B cell (primary cell): ENCODE measurements at regions not wholly inside any gene's neighbourhood (a gene's known extent, or its start where the extent isn't known, plus 50 kb on each side); places are given as distances from the start of the nearest gene placed in this dataset.

Experiments used
- ATAC-seq: fragments of 200-7000 bp; cut with Tn5 transposase; one replicate; pipeline ENCODE4 v1.10.0; 2021; ENCODE audit warnings: low read depth, mild to moderate bottlenecking, moderate number of reproducible peaks, moderate library complexity
- CTCF ChIA-PET: fragments of 350-600 bp; sonication (Branson Sonifier 250); formaldehyde crosslinking; loops from one replicate; lab custom pipeline; 2021; ENCODE audit warnings: antibody characterized with exemption, inconsistent platforms; lab: Charles Lee
- POLR2A ChIA-PET: fragments of 350-600 bp; sonication (Branson Sonifier 250); formaldehyde crosslinking; loops from one replicate; lab custom pipeline; 2021; ENCODE audit warnings: antibody characterized with exemption; lab: Charles Lee
- DNase-seq: peaks from one replicate; pipeline ENCODE4 v3.0.0; 2013
- H2AFZ ChIP-seq: 2 replicates; pipeline ENCODE4 v1.6.1; 2012; ENCODE audit warnings: mild to moderate bottlenecking, low read depth, low read length; ENCODE audit not compliant: insufficient read depth, poor library complexity, severe bottlenecking
- H3K27ac ChIP-seq, 2 donors: 1 replicate in 1 of 2; 2 replicates in 1 of 2; pipeline ENCODE4 v1.5.1; 2012 to 2013; ENCODE audit warnings: low read length in 2 of 2, mild to moderate bottlenecking in 2 of 2, moderate library complexity in 1 of 2
- H3K27me3 ChIP-seq, 4 experiments: fragments of 200-600 bp in 1 of 4; sonication (generic) in 1 of 4; replicated peaks in 1 of 4; 1 replicate in 2 of 4; 2 replicates in 2 of 4; pipeline versions ENCODE4 v1.6.1 to v1.7.0; 2013 to 2016; ENCODE audit warnings: low read length in 3 of 4, mild to moderate bottlenecking in 2 of 4, mixed read lengths in 1 of 4, moderate library complexity in 1 of 4; ENCODE audit not compliant: insufficient read depth in 4 of 4, control insufficient read depth in 3 of 4; ENCODE audit errors: control extremely low read depth in 1 of 4
- H3K36me3 ChIP-seq, 2 experiments: replicated peaks in 1 of 2; 1 replicate in 1 of 2; 2 replicates in 1 of 2; pipeline versions ENCODE4 v1.6.1 to v1.7.1; 2013; ENCODE audit warnings: low read length in 1 of 2; ENCODE audit not compliant: insufficient read depth in 2 of 2, control insufficient read depth in 1 of 2; ENCODE audit errors: control extremely low read depth in 1 of 2, extremely low read depth in 1 of 2
- H3K4me1 ChIP-seq, 2 donors: fragments of 200-600 bp in 1 of 2; sonication (generic) in 1 of 2; 1 replicate in 1 of 2; 2 replicates in 1 of 2; pipeline versions ENCODE4 v1.5.1 to v1.6.1; 2013 to 2017; ENCODE audit warnings: low read length in 2 of 2; ENCODE audit not compliant: control insufficient read depth in 2 of 2, insufficient read depth in 2 of 2
- H3K4me2 ChIP-seq: replicated peaks from 2 replicates; pipeline ENCODE3; 2012; ENCODE audit warnings: mild to moderate bottlenecking, low read depth, low read length; ENCODE audit not compliant: poor library complexity, severe bottlenecking
- H3K4me3 ChIP-seq, 5 experiments: fragments of 200-600 bp in 1 of 5; sonication (generic) in 1 of 5; 1 replicate in 3 of 5; 2 replicates in 2 of 5; pipeline versions ENCODE4 v1.5.1 to v1.7.0; 2011 to 2016; ENCODE audit warnings: low read length in 4 of 5, mild to moderate bottlenecking in 4 of 5, low read depth in 2 of 5, control low read depth in 1 of 5, moderate library complexity in 1 of 5; ENCODE audit not compliant: insufficient read depth in 1 of 5; ENCODE audit errors: control extremely low read depth in 1 of 5, extremely low read depth in 1 of 5
- H3K79me2 ChIP-seq: fragments of 200-600 bp; sonication (generic); one replicate; pipeline ENCODE4 v1.6.0; 2016; ENCODE audit warnings: low read length; ENCODE audit not compliant: control insufficient read depth, insufficient read depth
- H3K9ac ChIP-seq: fragments of 200-600 bp; sonication (generic); 2 replicates; pipeline ENCODE4 v1.6.1; 2017; ENCODE audit warnings: mild to moderate bottlenecking, low read length, moderate library complexity
- H3K9me3 ChIP-seq, 3 donors: one replicate each; pipeline versions ENCODE4 v1.6.1 to v1.7.1; 2013; ENCODE audit warnings: low read length in 2 of 3; ENCODE audit not compliant: control insufficient read depth in 2 of 3, insufficient read depth in 1 of 3; ENCODE audit errors: control extremely low read depth in 1 of 3
- H4K20me1 ChIP-seq: 2 replicates; pipeline ENCODE4 v1.6.0; 2012; ENCODE audit warnings: mild to moderate bottlenecking, low read length; ENCODE audit not compliant: insufficient read depth, control insufficient read depth, poor library complexity, severe bottlenecking
- H3K27ac Mint-ChIP-seq: one replicate; pipeline ENCODE4 v1.8.0; 2021; ENCODE audit warnings: mixed read lengths
- H3K27me3 Mint-ChIP-seq: one replicate; pipeline ENCODE4 v1.8.0; 2021; ENCODE audit warnings: mixed read lengths
- H3K4me1 Mint-ChIP-seq: one replicate; pipeline ENCODE4 v1.8.0; 2021; ENCODE audit warnings: mixed read lengths
- H3K4me3 Mint-ChIP-seq: one replicate; pipeline ENCODE4 v1.8.0; 2021; ENCODE audit warnings: mixed read lengths
- H3K9me3 Mint-ChIP-seq: one replicate; pipeline ENCODE4 v1.8.0; 2022; ENCODE audit warnings: mixed read lengths; ENCODE audit not compliant: insufficient read depth
- CTCF ChIP-seq: fragments of 200-600 bp; IDR thresholded peaks from one replicate; pipeline ENCODE4 v1.8.0; 2022; ENCODE audit warnings: antibody characterized with exemption, mild to moderate bottlenecking
- EZH2 ChIP-seq: IDR thresholded peaks from 2 replicates; pipeline ENCODE4 v1.6.1; 2012; ENCODE audit warnings: borderline replicate concordance, low read depth, mild to moderate bottlenecking, moderate library complexity, low read length; ENCODE audit not compliant: insufficient read depth, poor library complexity, severe bottlenecking
- WGBS: methylation state at CpG from one replicate; pipeline ENCODE4 v1.1.5; 2013; ENCODE audit warnings: missing lambda C conversion rate; ENCODE audit not compliant: insufficient coverage; 5-methylcytosine and 5-hydroxymethylcytosine counted together
- intact Hi-C: fragments of 100-400 bp; cut with micrococcal nuclease; formaldehyde crosslinking; loops from one replicate; pipeline ENCODE4 v1.10.0; 2022

GRCh38 chr13:106967391-106967790 is 399.5 kb upstream of the ARGLU1 start:
- Histone ChIP-seq H3K36me3 (no peaks in the 10 kb centered on the region), H3K9me3 (peaks cover 0 to 2% (median 0%) of the 10 kb centered on the region in 3 donors), H3K27ac (no peak overlapping the region), H3K4me1 (no peaks in the 10 kb centered on the region), H3K27me3 (no peaks in the 10 kb centered on the region), H3K4me3 (no peak overlapping the region), H2AFZ (no peak overlapping the region), H3K79me2 (no peaks in the 10 kb centered on the region), H3K4me2 (no peak overlapping the region), H4K20me1 (no peaks in the 10 kb centered on the region), H3K9ac (no peak overlapping the region)
- ChIA-PET CTCF (no interaction called here), POLR2A (no interaction called here)
- ATAC-seq, result no peak
- no peak for DNase-seq
- Mint-ChIP-seq H3K27me3 (no peaks in the 10 kb centered on the region), H3K4me3 (no peak overlapping the region), H3K4me1 (no peaks in the 10 kb centered on the region), H3K9me3 (no peaks in the 10 kb centered on the region), H3K27ac (no peak overlapping the region)
- intact Hi-C loops, result no loop called here
- TF ChIP-seq EZH2, result no peak
- TF ChIP-seq CTCF, result no peak
- WGBS, result no CpG with 5 or more reads among the region's 1 CpG

GRCh38 chr13:106963151-106963550 is 395.2 kb upstream of the ARGLU1 start:
- Histone ChIP-seq H3K27ac (no peak overlapping the region), H3K4me2 (no peak overlapping the region), H3K9me3 (peaks cover 0 to 2% (median 0%) of the 10 kb centered on the region in 3 donors), H3K27me3 (no peaks in the 10 kb centered on the region), H3K9ac (no peak overlapping the region), H4K20me1 (no peaks in the 10 kb centered on the region), H3K4me1 (no peaks in the 10 kb centered on the region), H2AFZ (no peak overlapping the region), H3K79me2 (no peaks in the 10 kb centered on the region), H3K36me3 (no peaks in the 10 kb centered on the region), H3K4me3 (no peak overlapping the region)
- CTCF ChIA-PET, result no interaction called here
- POLR2A ChIA-PET, result no interaction called here
- no peak overlapping the region for H3K4me3 Mint-ChIP-seq
- no CpG with 5 or more reads among the region's 2 CpGs for WGBS
- no peaks in the 10 kb centered on the region for H3K27me3 Mint-ChIP-seq
- no peaks in the 10 kb centered on the region for H3K4me1 Mint-ChIP-seq
- intact Hi-C loops, result no loop called here
- ATAC-seq, result no peak
- DNase-seq, result no peak
- no peaks in the 10 kb centered on the region for H3K9me3 Mint-ChIP-seq
- H3K27ac Mint-ChIP-seq, result no peak overlapping the region
- no peak for TF ChIP-seq CTCF
- no peak for TF ChIP-seq EZH2
